Posterior cingulate gyrus (tissue), 11 donors: ENCODE measurements at regions not wholly inside any gene's neighbourhood (a gene's known extent, or its start where the extent isn't known, plus 50 kb on each side); places are given as distances from the start of the nearest gene placed in this dataset.
A peak's percentile ranks its signal among the peaks of the same experiment; 100 is the strongest.

Source experiments
- DNase-seq, 10 donors: peaks; one replicate each; pipeline versions ENCODE4 v3.0.0 to v3.0.0-alpha.2; 2020 to 2021; ENCODE audit warnings: mixed read lengths in 3 of 10
- intact Hi-C: fragments of 100-400 bp; cut with DNase I; formaldehyde crosslinking; loops from one replicate; pipeline ENCODE4 v1.15.1; 2023

DNA sequence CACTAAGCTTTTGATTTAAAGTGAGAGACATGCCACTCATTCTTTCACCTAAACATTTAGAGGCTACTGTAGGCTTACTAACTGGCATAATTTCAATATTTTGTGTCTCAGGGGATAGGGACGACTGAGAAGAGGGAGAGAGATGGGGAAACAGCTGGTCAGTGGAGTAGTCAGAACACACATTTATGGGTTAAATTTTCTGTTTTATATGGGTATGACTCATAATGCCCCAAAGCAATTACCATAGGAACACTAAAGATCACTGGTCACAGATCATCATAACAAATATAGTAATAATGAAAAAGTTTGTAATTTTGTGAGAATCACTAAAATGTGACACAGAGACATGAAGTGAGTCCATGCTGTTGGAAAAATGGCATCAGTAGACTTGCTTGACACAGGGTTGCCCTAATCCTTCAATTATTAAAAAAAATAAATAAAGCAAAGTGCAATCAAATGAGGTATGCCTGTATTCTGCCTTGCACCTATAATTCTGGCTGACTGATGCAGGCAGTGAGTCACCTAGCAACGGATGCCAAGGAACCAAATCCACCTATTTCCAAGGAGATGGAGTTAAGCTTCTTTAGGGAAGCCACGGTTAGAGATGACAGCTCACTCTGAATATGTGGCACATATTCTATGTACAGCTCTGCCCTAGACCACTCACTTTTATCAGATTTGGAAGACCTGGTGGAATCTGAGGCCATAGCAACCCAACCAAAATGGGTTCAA is 166.1 kb downstream of the MARCHF11 start:
- intact Hi-C loops, result no loop called here
- DNase-seq, result peak in 1 of 10 donors; percentile 45

- intact Hi-C loops, result no loop called here
- DNase-seq, result no peak
Measured at GRCh38 chr5:16009256-16009655, 170.3 kb downstream of the MARCHF11 start.

DNA sequence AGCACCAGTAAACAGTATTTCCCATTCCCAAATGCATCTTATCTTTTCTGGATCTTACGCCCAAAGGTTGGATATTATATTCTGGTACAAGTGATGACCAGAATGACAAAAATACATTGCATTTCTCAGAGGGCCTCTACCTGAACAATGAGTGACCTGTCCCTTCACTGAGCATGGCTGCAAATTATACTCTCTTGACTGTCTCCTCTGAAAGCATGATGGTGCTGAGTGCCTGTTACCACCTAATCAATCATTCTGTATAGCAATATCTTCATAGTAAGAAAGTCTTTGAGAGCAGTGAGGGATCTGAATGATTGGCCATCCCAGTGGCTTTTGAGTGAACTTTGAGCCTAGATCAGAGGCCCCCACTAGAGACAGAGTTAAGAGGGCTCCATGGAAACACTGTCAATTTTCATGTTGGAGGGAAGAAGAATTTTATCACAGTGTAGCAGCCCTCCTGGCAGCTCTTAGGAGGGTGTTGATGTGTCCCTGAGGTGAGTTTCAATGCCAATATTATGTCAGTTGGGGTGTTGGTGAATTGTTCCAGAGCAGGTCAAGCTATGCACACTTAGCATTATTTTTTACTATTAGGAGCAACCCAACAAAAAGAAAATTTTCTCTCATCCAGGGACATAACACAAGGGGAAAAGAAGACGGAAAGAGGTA is 171.7 kb downstream of the MARCHF11 start:
- intact Hi-C loops, result no loop called here
- no peak for DNase-seq

DNA sequence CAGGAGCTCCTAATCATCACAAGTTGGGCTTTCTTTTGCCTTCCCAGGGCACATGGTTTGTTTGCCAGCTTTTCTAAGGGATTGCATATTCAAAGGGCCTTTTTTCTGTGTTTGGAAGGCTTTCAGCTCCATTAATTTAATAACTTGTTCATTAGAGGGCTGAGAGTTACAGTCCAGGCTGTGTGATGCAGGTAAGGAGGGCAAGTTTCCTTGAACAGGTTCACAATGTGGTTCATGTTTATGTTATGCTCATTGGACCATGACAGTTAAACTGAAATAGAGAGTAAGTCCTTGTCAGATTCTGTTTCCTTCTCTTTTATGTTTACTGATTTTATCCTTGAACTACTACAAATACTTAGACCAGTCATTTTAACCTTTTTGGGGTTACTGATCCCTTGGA is 174.4 kb downstream of the MARCHF11 start:
- no peak for DNase-seq
- intact Hi-C loops, result no loop called here

DNA sequence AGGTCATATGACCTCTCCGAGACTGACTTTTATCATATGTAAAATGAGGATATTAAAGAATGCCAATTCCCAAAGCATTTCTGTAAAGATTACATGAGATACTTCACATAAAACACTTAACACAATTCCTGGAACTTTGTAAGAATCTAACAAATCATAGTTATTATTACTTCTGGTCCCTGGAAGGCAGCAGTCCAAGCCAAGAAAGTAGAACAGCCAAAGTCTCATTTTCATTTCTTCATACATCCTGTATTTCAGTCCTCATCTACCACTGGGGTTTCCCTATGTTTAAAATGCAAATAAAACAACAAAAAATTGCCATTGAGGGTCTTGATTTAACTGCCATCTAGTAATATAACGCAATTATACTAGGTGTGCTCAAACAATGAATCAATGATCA is 179.5 kb downstream of the MARCHF11 start:
- intact Hi-C loops, result no loop called here
- DNase-seq, result no peak

DNA sequence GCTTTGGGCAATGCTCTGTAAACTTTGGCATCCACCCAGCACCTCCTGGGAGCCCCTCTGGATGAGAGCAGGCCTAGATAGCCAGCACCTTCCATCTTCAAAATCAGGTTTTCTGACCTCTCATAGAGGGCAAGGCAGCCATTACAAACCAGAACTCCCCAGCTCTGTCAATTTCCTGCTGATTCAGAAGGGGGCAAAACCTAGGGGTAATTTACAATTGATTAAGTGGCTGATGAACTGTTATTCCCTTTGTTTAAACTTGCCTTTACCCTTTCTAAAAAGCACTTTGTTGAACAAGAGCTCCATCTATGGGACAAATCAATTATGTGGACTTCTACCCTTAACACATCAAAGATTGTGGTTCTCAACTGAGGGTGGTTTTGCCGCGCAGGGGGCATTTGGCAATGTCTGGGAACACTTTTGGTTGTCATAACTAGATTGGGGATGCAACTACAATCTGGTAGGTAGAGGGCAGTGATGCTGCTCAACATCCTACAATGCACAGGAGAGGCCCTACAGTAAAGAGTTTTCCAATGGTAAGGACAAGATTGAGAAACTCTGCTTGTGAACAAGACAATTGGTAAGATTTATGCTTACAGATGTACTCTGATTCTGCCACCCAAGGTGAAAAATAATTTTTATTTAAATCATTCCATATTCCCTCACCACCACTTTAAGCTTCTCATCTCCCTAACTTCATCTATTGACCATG is 184.1 kb downstream of the MARCHF11 start:
- intact Hi-C loops, result loop anchor here (2.0 kb wide), 1 partner anchor 889 kb away; no protein-coding TSS in a partner anchor
- peak in 1 of 10 donors; percentile 55 for DNase-seq

- no peak for DNase-seq
- intact Hi-C loops, result loop anchor here (2.0 kb wide), 1 partner anchor 887 kb away; no protein-coding TSS in a partner anchor
Measured at GRCh38 chr5:15993919-15994318, 185.7 kb downstream of the MARCHF11 start.

GRCh38 chr5:15993334-15993733 is 186.3 kb downstream of the MARCHF11 start:
- intact Hi-C loops, result no loop called here
- no peak for DNase-seq

- DNase-seq, result no peak
- intact Hi-C loops, result no loop called here
Measured at GRCh38 chr5:15992918-15993317, 186.7 kb downstream of the MARCHF11 start.

DNA sequence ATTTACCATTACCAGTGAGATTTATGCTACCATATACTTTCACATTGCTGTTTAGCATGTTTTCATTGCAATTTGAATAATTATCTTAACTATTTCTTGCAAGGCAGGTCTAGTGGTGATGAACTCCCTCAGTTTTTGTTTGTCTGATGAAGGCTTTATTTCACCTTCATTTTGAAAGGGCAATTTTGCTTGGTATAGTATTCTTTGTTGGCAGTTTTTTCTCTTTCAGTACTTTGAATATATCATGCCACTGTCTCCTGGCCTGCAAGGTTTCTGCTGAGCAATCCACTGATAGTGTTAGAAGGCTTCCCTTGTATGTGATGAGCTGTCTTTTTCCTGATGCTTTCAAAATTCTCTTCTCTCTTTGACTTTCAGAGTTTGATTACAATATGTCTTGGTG is 188.0 kb downstream of the MARCHF11 start:
- DNase-seq, result no peak
- intact Hi-C loops, result no loop called here
